Smooth muscle cell (in vitro differentiated cells): ENCODE measurements at regions not wholly inside any gene's neighbourhood (a gene's known extent, or its start where the extent isn't known, plus 50 kb on each side); places are given as distances from the start of the nearest gene placed in this dataset.

Source experiments
- DNase-seq: peaks from one replicate; lab custom pipeline; 2025; ENCODE audit not compliant: unreplicated experiment; lab: John Stamatoyannopoulos, UW
- H2AFZ ChIP-seq: fragments of 200-600 bp; sonication (generic); 2 replicates; pipeline ENCODE4 v1.6.0; 2016; ENCODE audit warnings: antibody characterized with exemption, low read depth, mild to moderate bottlenecking
- H3F3A ChIP-seq: fragments of 200-600 bp; sonication (generic); 2 replicates; pipeline ENCODE4 v1.6.0; 2017; ENCODE audit warnings: antibody characterized with exemption, low read depth
- H3K27ac ChIP-seq: fragments of 200-600 bp; sonication (generic); 2 replicates; pipeline ENCODE4 v1.5.1; 2016; ENCODE audit warnings: low read depth, mild to moderate bottlenecking
- H3K27me3 ChIP-seq: fragments of 200-600 bp; sonication (generic); 2 replicates; pipeline ENCODE4 v1.6.1; 2016; ENCODE audit warnings: low read depth, mild to moderate bottlenecking
- H3K36me3 ChIP-seq: fragments of 200-600 bp; sonication (generic); 2 replicates; pipeline ENCODE4 v1.5.1; 2016; ENCODE audit warnings: low read depth
- H3K4me1 ChIP-seq: fragments of 200-600 bp; sonication (generic); 2 replicates; pipeline ENCODE4 v1.5.1; 2016; ENCODE audit warnings: low read depth
- H3K4me2 ChIP-seq: fragments of 200-600 bp; sonication (generic); 2 replicates; pipeline ENCODE4 v1.6.0; 2016; ENCODE audit warnings: mild to moderate bottlenecking
- H3K4me3 ChIP-seq: fragments of 200-600 bp; sonication (generic); 2 replicates; pipeline ENCODE4 v1.5.1; 2016; ENCODE audit warnings: mild to moderate bottlenecking
- H3K79me2 ChIP-seq: fragments of 200-600 bp; sonication (generic); 2 replicates; pipeline ENCODE4 v1.6.0; 2016; ENCODE audit warnings: low read depth, mild to moderate bottlenecking
- H3K9ac ChIP-seq: fragments of 200-600 bp; sonication (generic); 2 replicates; pipeline ENCODE4 v1.6.0; 2016; ENCODE audit warnings: low read depth
- H3K9me3 ChIP-seq: fragments of 200-600 bp; sonication (generic); replicated peaks from 2 replicates; pipeline ENCODE4 v1.5.1; 2016; ENCODE audit warnings: low read depth
- H4K20me1 ChIP-seq: fragments of 200-600 bp; sonication (generic); 2 replicates; pipeline ENCODE4 v1.6.0; 2016; ENCODE audit warnings: low read depth
- WGBS: methylation state at CpG from one replicate; pipeline ENCODE4 v1.1.7; 2016; ENCODE audit warnings: low lambda C conversion rate; 5-methylcytosine and 5-hydroxymethylcytosine counted together
- TF ChIP-seq, protein P1 (sequence below): fragments of 200-600 bp; sonication (generic); IDR thresholded peaks from 2 replicates; pipeline ENCODE4 v1.5.1; 2017; ENCODE audit warnings: borderline replicate concordance, mild to moderate bottlenecking, antibody characterized with exemption; ENCODE audit not compliant: insufficient read depth, poor library complexity, severe bottlenecking

DNA sequence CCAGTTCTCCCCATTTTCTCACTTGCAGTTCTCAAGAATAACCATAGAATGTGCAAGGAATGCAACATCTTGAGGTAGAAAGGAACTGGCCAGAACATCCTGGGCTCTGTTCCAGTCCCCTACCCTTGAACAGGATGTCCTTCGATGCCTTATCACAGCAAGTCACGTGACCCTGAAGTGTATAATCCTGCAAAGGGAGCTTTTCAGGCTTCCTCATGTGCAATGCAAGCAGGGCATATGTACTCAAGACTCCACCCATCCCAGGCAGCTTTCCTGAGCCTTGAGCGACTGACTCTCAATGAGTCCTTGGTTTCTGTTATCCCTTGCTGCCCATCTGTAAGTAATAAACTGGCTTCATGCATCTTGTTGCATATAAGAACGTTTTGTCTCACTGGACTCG, 311.0 kb downstream of the MRPL39 start:
- 81% methylated on average over 5 of the region's 5 CpGs for WGBS
- Histone ChIP-seq H3F3A (no peaks in the 10 kb centered on the region), H3K4me1 (no peaks in the 10 kb centered on the region), H3K4me3 (no peak overlapping the region), H3K79me2 (no peaks in the 10 kb centered on the region), H3K27ac (no peak overlapping the region), H3K9ac (no peak overlapping the region), H2AFZ (no peak overlapping the region), H3K9me3 (no peaks in the 10 kb centered on the region), H4K20me1 (no peaks in the 10 kb centered on the region), H3K27me3 (no peaks in the 10 kb centered on the region), H3K4me2 (no peak overlapping the region), H3K36me3 (no peaks in the 10 kb centered on the region)
- no peak for DNase-seq
- TF ChIP-seq, protein P1, sequence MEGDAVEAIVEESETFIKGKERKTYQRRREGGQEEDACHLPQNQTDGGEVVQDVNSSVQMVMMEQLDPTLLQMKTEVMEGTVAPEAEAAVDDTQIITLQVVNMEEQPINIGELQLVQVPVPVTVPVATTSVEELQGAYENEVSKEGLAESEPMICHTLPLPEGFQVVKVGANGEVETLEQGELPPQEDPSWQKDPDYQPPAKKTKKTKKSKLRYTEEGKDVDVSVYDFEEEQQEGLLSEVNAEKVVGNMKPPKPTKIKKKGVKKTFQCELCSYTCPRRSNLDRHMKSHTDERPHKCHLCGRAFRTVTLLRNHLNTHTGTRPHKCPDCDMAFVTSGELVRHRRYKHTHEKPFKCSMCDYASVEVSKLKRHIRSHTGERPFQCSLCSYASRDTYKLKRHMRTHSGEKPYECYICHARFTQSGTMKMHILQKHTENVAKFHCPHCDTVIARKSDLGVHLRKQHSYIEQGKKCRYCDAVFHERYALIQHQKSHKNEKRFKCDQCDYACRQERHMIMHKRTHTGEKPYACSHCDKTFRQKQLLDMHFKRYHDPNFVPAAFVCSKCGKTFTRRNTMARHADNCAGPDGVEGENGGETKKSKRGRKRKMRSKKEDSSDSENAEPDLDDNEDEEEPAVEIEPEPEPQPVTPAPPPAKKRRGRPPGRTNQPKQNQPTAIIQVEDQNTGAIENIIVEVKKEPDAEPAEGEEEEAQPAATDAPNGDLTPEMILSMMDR, result no peak

DNA sequence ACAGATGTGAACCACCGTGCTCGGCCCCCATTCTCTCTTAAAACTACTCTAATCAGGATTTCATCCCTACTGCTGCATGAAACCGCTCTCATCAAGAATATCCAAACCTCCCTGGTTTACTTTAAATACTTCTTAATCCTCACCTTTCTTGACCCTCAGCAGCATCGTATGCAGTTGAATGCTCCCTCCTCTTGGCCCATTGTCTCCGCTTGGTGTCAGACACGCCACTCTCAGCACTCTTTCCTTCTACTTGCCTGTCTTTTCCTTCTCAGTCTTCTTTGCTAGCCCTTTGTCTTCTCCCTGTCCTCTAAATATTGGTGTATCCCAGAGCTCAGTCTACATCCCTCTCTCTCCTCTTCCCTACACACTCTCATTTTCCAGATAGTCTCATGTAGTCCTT, 314.9 kb downstream of the MRPL39 start:
- no peak overlapping the region for H3K27ac ChIP-seq
- H3K4me3 ChIP-seq, result no peak overlapping the region
- H4K20me1 ChIP-seq, result no peaks in the 10 kb centered on the region
- TF ChIP-seq, protein P1, result no peak
- no peaks in the 10 kb centered on the region for H3K27me3 ChIP-seq
- H2AFZ ChIP-seq, result no peak overlapping the region
- H3K36me3 ChIP-seq, result no peaks in the 10 kb centered on the region
- no peak overlapping the region for H3K4me2 ChIP-seq
- no peaks in the 10 kb centered on the region for H3F3A ChIP-seq
- H3K79me2 ChIP-seq, result no peaks in the 10 kb centered on the region
- WGBS, result 81% methylated on average over 6 of the region's 6 CpGs
- H3K4me1 ChIP-seq, result no peaks in the 10 kb centered on the region
- H3K9ac ChIP-seq, result no peak overlapping the region
- H3K9me3 ChIP-seq, result no peaks in the 10 kb centered on the region
- DNase-seq, result no peak

DNA sequence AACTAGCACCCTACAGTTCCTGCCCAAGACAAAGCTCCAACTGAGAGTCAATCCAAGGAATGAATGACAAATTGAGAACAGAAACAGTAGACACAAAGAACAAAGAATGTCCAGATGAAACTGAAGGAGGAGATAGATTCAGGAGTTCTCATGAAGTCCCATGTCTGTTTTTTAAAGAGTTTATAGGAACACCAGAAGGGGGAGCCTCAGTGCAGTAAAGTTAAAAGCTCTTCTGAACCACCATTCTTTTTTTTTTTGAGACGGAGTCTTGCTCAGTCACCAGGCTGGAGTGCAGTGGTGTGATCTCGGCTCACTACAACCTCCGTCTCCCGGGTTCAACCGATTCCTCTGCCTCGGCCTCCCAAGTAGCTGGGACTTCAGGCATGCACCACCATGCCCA, 323.6 kb downstream of the MRPL39 start:
- no peak overlapping the region for H3K9ac ChIP-seq
- H3K4me1 ChIP-seq, result no peaks in the 10 kb centered on the region
- no peak overlapping the region for H3K27ac ChIP-seq
- no peak overlapping the region for H3K4me3 ChIP-seq
- H2AFZ ChIP-seq, result no peak overlapping the region
- no peaks in the 10 kb centered on the region for H3F3A ChIP-seq
- no peaks in the 10 kb centered on the region for H3K36me3 ChIP-seq
- H3K4me2 ChIP-seq, result no peak overlapping the region
- H3K27me3 ChIP-seq, result no peaks in the 10 kb centered on the region
- TF ChIP-seq, protein P1, result peak; percentile 28
- no peaks in the 10 kb centered on the region for H3K9me3 ChIP-seq
- DNase-seq, result no peak
- no peaks in the 10 kb centered on the region for H3K79me2 ChIP-seq
- WGBS, result 36% methylated on average over 6 of the region's 6 CpGs
- H4K20me1 ChIP-seq, result no peaks in the 10 kb centered on the region

DNA sequence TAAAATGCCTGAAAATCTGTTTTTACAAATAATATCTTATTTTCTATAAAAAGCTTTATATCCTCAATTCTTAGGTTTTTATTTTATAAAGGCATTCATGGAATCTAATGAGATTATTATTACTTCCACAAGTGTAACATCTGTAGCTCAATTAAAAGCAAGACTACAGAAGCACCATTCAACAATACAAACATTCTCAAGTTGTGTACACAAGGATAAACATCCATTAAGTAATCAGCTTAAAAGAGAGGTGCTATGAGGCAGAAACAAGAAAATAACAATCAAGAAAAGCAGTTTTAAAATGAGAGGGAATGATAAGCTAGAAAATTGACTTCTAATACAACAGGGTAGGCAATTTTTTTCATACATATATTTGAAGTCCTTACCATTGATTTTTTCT, 326.1 kb downstream of the MRPL39 start:
- H3K27me3 ChIP-seq, result no peaks in the 10 kb centered on the region
- H3K4me1 ChIP-seq, result no peaks in the 10 kb centered on the region
- H3K9me3 ChIP-seq, result no peaks in the 10 kb centered on the region
- H3K79me2 ChIP-seq, result no peaks in the 10 kb centered on the region
- no peaks in the 10 kb centered on the region for H3F3A ChIP-seq
- no peak overlapping the region for H3K9ac ChIP-seq
- no peak overlapping the region for H3K4me2 ChIP-seq
- H3K27ac ChIP-seq, result no peak overlapping the region
- no peak overlapping the region for H3K4me3 ChIP-seq
- H3K36me3 ChIP-seq, result no peaks in the 10 kb centered on the region
- DNase-seq, result no peak
- TF ChIP-seq, protein P1, result no peak
- H2AFZ ChIP-seq, result no peak overlapping the region
- no peaks in the 10 kb centered on the region for H4K20me1 ChIP-seq
